ENCODE measurements at regions not wholly inside any gene's neighbourhood (a gene's known extent, or its start where the extent isn't known, plus 50 kb on each side); places are given as distances from the start of the nearest gene placed in this dataset.
A peak's percentile ranks its signal among the peaks of the same experiment; 100 is the strongest.

DNA sequence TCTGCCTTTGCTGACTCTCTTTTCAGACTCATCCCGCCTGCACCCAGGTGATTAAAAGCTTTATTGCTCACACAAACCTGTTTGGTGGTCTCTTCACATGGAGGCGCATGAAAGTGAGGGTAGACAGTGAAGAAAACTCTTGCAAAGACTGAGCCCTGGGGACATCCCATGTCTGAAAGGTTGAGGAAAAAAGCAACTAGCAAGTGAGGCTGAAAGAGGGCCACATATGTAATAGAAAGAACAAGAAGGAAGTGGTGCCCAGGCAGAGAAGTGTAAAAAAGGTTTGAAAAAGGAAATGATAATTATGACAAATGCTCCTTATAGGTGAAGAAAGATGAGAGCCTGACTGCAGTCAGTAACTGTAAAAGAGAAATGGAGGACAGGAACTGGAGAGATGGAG lies 115.9 kb upstream of the NEK7 start:
- DNase-seq (ENCODE audit: low spot score) = no peak

DNA sequence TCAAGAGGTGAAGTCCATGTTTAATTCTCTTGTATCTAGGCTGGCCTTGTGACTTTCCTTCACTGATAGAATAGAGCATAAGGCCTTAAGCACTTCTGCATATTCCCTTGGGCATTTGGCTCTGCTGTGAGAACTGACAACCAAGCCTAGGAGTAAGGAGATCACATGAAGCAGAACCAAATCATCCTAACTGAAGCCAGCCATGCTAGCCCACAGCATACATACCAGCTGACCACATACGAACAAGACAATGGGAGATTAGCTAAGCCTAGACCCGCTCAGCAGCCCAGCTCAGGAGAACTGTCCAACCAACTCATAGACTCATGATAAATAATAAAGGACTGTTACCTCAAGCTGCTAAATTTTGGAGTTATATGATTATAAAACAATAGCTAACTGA lies 114.6 kb upstream of the NEK7 start:
- no peak for DNase-seq (ENCODE audit: low spot score)

DNA sequence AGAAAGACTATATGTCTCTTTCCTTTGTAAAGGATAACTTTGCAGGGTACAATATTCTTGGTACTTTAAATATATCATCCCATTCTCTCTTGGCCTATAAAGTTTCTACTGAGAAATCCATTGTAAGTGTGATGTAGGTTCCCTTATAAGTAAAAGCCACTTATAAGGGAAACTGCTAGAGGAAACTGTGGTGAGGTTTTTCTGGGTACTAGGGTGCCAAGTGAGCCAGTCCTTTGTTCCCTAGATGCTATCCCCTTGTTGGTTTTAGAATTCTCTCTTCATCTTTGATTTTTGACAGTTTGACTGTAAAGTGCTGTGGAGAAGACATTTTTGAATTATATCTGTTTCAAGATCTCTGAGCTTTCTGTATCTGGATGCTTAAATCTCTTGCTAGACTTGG lies 108.9 kb upstream of the NEK7 start:
- DNase-seq (ENCODE audit: low spot score) = no peak

DNA sequence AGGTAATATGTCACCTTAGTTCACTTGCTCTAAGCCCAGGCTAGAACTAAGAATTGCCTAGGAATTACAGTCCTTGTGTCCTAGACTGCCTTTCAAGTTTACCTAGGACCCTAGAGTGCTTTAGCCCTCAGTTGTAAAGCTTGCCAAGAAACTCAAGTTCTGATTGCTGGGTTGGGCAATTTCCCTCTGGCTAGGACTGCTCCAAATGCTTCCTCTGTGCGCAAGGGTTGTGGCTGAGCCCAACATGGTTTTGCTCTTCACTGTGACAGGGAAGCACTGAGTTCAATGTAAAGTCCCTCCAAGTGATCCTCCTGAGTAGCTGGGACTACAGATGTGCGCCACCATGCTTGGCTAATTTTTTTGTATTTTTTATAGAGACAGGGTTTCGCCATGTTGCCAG lies 102.3 kb upstream of the NEK7 start:
- DNase-seq (ENCODE audit: low spot score) = no peak

DNA sequence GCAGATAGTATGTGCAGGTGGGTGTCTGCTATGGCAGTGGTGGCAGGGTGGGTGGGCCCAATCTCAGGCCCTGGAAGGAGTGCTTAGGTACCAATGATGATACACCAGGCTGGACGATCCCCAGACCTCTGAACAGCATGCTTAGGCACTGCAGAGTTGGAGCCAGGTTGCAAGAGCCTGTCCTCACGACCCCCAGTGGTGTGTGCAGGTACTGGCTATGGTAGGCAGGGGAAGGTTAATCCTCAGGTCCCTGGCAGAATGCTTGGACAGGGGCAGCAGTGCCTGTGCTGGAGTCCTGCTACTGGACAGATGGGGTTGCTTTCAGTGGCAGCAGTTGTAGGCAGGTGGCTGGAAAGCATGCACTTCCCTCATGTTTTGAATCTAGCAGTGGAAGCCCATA lies 100.5 kb upstream of the NEK7 start:
- no peak for DNase-seq (ENCODE audit: low spot score)

DNA sequence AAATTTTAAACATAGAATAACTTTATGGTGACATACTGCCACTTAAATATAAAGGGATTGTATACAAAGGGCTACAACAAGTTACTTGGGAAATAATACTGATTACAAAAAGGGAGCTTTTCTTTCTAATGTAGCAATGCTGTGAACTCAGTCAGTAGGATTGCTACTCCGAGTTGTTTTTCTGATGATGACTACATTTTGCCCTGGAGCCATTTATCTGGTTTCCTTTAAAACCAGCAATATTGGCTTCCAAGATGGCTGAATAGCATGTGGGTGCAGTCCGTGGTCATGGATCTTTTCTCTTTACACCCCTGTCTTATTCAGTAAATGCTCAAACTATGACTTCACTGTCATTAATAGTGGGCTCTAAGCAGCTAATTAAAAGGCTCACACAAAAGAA lies 92.6 kb upstream of the NEK7 start:
- DNase-seq (ENCODE audit: low spot score) = no peak

DNA sequence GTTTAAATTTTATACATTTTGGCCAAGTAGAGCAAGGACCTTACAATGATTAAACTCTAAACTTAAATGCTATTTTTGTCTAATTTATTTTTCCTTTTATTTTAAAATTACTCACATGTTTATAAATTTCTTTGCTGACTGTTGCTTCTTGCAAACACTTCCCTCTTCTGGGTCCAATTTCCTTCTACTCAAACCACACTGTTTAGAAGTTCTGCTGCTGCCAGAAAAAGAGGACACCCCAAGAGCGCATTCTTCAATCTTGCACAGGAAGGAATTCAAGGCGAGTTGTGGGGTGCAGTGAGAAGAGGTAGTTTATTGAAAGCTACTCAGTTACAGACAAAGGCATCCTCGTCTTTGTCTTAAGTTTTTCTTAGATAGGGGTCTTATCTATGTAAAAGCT lies 88.5 kb upstream of the NEK7 start:
- no peak for DNase-seq (ENCODE audit: low spot score)

DNA sequence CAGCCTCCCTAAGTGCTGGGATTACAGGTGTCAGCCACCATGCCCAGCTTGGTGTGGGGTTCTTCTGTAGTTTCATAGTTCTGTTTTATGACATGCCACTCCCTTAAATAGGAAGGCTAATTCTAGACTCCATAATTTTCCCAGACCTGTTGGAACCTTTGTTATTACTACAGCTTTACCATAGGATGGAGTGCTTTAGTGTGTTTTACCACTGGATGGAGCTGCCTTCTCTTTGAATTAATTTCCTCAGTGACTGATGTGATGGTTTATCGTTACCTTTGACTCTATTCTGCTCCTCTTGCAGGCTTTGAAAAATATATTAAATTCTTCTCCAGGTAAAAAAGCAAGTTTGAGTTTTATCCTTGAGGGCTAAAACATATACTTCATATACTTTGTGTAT lies 84.6 kb upstream of the NEK7 start:
- DNase-seq (ENCODE audit: low spot score) = no peak

DNA sequence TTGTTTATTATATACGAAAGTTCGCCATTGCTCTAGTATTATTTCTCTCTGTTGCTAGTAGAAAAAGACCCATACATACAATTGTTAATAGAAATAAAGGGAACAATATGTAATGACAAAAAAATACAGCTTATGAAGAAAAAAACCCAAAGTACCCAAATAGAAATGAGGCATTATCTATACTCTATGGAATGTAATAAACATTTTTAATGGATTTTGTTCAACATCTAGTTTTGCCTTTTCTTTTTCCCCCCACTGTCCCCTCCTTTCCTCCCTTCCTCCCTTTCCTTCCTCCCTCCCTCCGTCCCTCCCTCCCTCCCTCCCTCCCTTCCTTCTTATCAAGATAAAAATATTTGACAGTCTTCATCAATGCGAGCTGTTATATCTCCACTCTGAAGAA lies 81.5 kb upstream of the NEK7 start:
- no peak for DNase-seq (ENCODE audit: low spot score)

DNA sequence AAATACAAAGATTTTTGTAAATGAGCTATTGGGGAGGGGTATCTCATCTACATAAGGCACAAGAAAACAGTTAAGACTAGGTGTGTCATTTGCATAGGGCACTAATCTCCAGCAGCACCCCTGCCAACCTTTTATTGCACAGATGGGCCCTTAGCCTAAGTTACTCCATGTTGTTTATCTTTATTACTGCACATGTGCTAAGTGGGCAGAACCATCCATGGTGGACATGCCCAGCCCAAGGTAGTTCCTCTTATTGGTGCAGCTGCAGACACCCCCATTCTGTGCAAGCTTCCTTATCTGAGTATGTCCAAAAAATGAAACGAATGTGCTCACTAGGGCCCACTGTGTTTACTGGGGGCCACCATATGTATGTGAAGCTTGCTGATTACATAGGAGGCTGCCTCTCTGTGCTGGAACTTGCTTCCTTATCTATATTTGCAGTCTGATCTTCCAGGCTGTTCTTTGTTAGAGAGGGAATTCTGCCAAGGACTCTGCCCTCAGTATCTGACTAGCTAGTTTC lies 77.3 kb upstream of the NEK7 start:
- no peak for DNase-seq (ENCODE audit: low spot score)

DNA sequence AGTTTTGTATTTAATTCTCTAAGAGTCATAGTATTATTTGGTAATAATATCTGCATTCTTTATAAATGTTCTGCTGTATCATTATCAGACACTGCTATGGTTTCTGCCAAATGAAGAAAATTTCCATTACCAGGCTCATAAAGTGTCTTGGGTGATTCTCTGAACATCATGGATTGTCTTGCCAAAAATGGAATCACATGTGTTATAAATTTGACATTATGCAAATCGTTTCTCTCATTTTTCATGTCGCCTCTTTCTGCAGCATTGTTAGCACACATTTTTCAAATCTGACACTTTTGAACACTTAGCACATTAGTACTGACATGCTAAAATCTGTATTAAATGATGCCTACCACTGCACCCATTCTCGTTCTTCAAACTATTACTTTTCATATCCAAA lies 74.2 kb upstream of the NEK7 start:
- DNase-seq (ENCODE audit: low spot score) = no peak

DNA sequence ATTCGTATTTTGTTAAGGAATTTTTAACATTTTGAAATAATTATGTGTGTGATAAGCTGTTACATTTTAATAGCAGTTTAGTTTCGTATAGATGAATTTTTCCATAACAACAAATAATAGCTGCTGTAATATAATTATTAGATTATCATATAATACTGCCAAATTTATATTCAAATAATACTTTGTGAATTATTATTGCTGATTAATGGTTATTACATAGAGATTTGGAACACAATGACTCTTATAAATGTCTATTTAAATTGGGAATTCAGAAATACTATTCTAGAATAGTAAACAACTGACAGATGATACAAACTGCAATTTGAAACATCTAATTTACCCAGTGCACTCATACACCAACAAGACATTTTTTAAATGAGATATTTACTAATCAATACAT lies 73.2 kb upstream of the NEK7 start:
- DNase-seq (ENCODE audit: low spot score) = no peak

DNA sequence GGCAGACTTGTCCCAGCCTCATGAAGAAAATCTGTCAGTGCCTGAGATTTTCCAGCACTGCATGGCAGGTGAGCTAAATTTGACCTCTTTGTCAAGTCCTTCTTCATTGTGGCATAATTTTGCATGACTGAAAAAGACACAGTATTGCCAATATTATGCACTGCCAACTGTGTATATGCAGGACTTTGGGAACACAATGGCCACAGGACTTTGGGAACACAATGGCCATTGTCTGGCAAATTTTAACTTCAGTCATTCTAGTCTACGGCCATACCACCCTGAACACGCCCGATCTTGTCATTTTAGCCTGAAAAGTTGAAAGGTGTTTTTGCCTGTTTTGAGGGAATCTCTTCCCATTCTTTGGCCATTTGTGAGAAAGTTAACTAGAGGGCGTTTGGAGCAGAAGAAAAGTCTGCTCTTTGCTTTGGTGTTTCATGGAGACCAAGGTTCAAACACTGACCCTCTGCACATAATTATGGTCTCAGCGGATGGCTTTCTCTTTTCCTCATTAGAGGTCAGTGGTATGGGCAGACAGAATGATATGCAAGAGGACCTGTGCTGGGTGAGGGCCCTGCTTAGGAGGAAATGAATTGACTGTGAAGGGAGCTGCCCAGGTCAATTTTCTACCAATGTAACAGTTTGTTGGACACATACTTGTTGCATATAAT lies 72.4 kb upstream of the NEK7 start:
- no peak for DNase-seq (ENCODE audit: low spot score)

DNA sequence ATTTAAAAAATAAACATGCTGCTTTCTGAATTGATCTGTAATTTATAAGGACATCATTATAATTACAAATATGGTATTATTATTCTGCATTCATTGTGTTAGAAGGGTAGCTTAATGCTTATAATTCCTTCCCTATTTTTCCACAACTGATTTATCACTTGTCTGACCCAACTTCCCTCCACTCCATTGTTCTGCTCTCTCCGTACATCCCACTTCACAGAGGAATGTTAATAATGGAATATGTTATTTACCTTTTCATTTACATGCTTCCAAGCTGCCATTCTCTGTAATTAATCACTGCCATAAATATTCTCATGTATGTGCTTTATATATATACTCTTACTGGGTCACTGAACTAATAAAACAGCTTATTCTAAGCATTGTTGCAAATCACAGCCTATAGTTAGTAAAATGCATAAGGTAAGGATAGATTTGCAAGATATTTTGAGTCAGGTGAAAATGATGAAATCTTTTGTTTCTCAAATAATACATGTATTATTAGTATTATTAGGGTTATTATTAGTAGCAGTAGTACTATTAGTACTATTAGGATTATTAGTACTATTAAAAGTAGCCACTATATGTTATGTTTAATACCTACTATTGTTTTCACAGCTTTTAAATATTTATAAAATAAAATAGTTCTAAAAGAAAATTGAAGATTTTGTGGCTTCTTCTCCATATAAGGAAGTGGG lies 70.6 kb upstream of the NEK7 start:
- no peak for DNase-seq (ENCODE audit: low spot score)

DNA sequence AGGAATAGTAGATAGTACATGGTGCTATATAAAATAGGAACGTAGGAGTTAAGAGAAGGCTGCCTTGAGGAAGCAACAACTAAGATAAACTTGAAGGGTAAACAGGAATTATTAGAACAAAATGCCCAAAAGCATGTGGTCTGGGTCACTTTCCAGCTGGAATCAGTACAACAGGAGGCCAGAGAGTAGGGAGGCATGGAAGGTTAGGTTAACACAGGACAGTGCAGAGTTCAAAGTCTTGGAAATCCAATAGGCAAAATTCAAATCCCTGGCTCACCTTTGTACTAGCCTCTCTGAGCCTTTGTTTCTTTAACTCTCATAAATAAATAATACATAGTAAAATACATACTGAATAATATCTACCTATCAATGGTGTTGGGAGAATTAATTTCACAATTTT lies 69.0 kb upstream of the NEK7 start:
- no peak for DNase-seq (ENCODE audit: low spot score)

DNA sequence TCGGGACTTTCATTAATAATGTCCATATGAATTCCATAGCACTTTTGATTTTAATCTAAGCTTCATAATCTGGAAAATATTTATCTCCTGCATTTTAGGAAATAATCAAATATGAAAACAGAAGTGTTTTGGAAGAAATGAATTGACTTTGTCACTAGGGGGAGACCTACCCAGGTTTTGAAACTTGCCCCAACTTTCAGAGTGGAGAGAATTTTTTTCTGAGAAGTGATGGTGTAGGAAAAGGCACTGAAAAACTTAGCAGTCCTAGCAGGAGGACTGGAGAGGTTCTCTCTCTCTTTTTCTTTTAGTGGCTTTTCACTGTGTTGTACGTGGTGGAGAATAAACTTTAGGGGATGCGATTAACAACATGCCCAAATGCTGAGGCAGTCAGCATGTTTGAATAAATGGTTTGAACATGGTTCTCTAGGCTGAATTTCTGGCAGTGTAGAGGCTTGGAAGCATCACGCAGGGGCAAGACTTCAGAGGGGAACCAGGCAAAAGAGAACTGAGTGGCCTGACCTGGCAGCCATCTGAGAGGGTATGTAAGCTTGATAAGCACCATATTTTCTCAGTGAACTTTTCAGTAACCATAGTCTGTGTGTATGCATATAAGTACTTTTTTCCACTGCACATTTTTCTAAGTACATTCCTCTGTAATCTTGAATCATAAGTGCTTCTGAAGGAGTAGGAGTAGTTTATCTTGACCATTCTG lies 68.3 kb upstream of the NEK7 start:
- DNase-seq (ENCODE audit: low spot score) = peak; percentile 57

DNA sequence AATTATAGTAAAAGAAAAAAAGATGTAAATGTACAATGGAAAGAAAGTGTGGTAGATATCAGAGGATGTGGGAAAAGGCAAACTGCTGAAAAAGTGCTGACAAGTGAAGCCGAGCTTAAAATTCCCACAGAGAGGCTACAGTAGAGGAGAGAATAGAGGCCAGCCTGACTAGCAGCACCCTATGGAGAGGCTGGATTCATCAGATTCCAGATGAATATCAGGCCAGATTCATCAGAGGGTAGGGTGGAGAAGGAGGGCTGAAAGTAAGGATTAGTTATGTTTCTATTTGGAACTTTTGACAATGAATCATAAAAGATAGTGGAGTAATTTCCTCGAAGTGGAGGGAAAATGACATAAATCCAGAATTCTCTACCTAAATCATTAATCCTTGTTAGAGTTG lies 60.4 kb upstream of the NEK7 start:
- DNase-seq (ENCODE audit: low spot score) = no peak

DNA sequence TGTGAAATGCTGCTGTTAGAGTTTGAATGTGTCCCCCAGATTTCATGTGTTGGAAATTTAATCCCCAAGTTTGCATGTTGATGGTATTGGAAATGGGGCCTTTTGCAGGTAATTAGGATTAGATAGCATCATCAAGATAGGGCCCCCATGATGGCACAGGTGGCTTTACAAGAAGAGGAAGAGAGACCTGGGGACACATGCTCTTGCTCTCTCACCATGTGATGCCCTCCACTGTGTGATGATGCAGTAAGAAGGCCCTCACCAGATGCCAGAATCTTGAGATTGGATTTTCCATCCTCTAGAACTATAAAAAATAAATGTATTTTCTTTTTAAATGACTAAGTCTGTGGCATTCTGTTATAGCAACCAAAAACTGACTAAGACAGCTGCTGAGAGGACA lies 57.0 kb upstream of the NEK7 start:
- DNase-seq (ENCODE audit: low spot score) = no peak

DNA sequence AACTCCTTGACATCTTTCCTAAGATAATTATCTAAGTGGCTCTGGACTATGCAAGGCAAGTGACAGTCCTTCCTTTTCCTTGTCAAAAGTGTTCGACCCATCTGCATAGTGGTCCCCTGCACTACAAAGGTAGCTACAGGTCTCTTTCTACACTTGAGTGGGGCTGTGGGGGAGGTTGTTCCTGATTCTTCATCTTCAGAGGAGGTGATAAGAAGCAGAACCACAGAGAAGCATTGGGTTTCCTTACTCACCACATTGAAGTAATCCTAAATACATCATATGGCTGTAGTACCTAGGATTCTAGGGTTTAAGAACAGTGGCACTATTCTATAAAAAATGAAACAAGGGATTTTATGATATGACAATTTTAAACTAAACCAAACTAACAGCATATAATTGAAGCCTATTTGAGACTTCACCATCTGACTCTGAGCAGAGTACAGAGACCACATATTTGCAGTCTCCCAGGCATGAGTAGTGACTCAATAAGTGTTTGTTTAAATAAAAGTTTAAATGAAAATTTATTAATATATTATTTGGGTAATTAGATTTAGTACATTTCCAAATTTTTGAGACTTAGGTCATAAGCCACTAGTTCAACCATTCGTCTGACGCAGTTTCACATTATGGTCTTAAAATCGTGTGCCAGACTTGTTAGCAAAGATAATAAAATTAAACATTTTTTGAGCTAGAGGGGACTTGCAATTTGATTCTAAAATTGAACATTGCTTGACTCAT lies 54.9 kb upstream of the NEK7 start:
- DNase-seq (ENCODE audit: low spot score) = no peak

DNA sequence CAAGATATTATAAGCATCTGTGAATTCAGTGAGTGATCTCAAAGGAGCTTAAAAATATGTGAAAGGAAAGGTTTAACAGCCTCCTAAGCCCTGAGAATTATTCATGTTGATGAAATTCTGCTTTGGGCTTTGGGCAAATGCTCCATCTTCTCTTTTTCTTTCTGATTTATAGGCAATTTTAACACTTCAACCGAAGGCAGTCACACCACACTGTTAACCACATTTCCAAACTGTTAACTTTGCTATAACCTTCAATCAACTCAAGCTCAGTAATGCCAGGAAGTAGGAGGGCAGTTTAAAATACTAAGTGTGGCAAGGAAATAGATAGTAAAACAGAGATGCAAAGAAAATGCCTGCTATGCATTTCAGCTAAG lies 54.4 kb upstream of the NEK7 start:
- DNase-seq (ENCODE audit: low spot score) = peak; percentile 35

DNA sequence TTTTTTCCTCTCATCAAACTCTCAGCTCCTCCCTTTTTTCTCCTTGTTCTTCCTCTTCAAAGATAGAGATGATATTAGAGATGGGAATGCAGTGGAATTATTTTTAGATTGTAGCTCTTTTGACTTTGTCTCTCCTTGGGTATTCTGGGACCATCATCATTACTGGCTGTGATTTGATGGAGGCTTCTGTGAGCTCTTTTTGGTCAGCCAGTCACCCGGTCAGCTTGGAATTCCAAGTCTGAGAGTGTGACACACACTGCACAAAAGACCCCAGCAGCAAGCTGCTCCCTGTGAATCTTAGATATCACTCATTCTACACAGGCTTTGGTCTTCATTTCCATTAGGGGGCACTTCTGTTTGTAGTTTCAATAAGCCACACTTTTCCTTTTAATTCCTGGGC lies 51.6 kb upstream of the NEK7 start:
- DNase-seq (ENCODE audit: low spot score) = no peak

DNA sequence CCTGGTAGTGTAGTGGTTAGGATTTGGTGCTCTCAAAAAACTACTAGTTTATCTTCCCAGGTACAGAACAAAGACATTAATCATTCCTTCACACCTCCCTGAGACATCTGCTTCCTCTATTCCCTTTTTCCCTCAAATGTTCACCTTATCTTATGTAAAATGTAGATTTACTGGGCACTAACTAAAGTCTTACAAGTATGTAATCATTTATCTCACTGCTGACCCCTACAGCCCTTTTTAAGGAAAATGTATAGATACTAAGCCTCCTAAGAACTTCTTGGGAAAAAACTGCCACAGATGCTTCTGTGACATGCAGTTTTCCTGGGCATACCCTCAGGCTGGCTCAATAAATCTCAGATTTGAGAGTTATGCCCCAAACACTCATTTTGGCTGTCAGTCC lies 50.8 kb upstream of the NEK7 start:
- no peak for DNase-seq (ENCODE audit: low spot score)
